Mucosa of descending colon (tissue), 3 donors: ENCODE measurements at regions not wholly inside any gene's neighbourhood (a gene's known extent, or its start where the extent isn't known, plus 50 kb on each side); places are given as distances from the start of the nearest gene placed in this dataset.
"Not testable (repeated sequence)": the region's sequence is repeated elsewhere in the genome, so short reads cannot be mapped to it uniquely, and the experiment has no call there.

Experiments used
- ATAC-seq: fragments of 200-7000 bp; cut with Tn5 transposase; one replicate; pipeline ENCODE4 v1.9.1; 2020; ENCODE audit warnings: mild to moderate bottlenecking, moderate library complexity
- DNase-seq, 3 donors: peaks; one replicate each; pipeline ENCODE4 v3.0.0-alpha.2; 2020
- H3K36me3 ChIP-seq: fragments of 200-600 bp; one replicate; pipeline ENCODE4 v1.8.0; 2021; ENCODE audit warnings: low read depth, mild to moderate bottlenecking
- H3K4me1 ChIP-seq: fragments of 200-600 bp; one replicate; pipeline ENCODE4 v1.8.0; 2021; ENCODE audit warnings: low read depth, mild to moderate bottlenecking
- H3K4me3 ChIP-seq: fragments of 200-600 bp; one replicate; pipeline ENCODE4 v1.8.0; 2021; ENCODE audit warnings: mild to moderate bottlenecking
- H3K9me3 ChIP-seq: fragments of 200-600 bp; one replicate; pipeline ENCODE4 v1.8.0; 2021; ENCODE audit warnings: mild to moderate bottlenecking
- CTCF ChIP-seq: fragments of 200-600 bp; IDR thresholded peaks from one replicate; pipeline ENCODE4 v1.8.0; 2022; ENCODE audit warnings: antibody characterized with exemption, mild to moderate bottlenecking
- intact Hi-C, 2 donors: fragments of 100-400 bp; cut with DNase I in 1 of 2; cut with micrococcal nuclease in 1 of 2; formaldehyde crosslinking; loops; one replicate each; pipeline versions ENCODE4 v1.11.0 to v1.11.1; 2022; cut with DNase I, micrococcal nuclease
- donor health status: DM: no; HTN: no; CAD: no; lungs with moderate emphysema.
- donor health status: DM: no; HTN: no; CAD: no.
- donor health status: DM: no; HTN: yes; CAD: no.

GRCh38 chr9:40935336-40935735, 193.1 kb downstream of the FOXD4L6 start:
- no peak for ATAC-seq
- intact Hi-C loops = no loop called here
- H3K4me1 ChIP-seq = no peaks in the 10 kb centered on the region

GRCh38 chr9:40934480-40934879, 194.0 kb downstream of the FOXD4L6 start:
- intact Hi-C loops, H3K36me3 ChIP-seq, H3K4me3 ChIP-seq, H3K4me1 ChIP-seq, ATAC-seq, DNase-seq: not testable (repeated sequence)
- peaks cover 66% of the 10 kb centered on the region for H3K9me3 ChIP-seq

More at GRCh38 chr9:40935336-40935735, 193.1 kb downstream of the FOXD4L6 start:
- H3K36me3 ChIP-seq = no peaks in the 10 kb centered on the region
- DNase-seq = no peak
- peaks cover 57% of the 10 kb centered on the region for H3K9me3 ChIP-seq
- H3K4me3 ChIP-seq = no peak overlapping the region
- TF ChIP-seq CTCF = no peak

GRCh38 chr9:40930426-40930825, 198.1 kb downstream of the FOXD4L6 start:
- peaks cover 87% of the 10 kb centered on the region for H3K9me3 ChIP-seq
- ATAC-seq, H3K4me1 ChIP-seq, H3K4me3 ChIP-seq, intact Hi-C loops, H3K36me3 ChIP-seq, DNase-seq: not testable (repeated sequence)

GRCh38 chr9:40929488-40929845, 199.0 kb downstream of the FOXD4L6 start:
- intact Hi-C loops, H3K4me1 ChIP-seq, H3K4me3 ChIP-seq, H3K36me3 ChIP-seq, DNase-seq, ATAC-seq: not testable (repeated sequence)
- peaks cover 89% of the 10 kb centered on the region for H3K9me3 ChIP-seq

GRCh38 chr9:40928803-40929487, 199.5 kb downstream of the FOXD4L6 start:
- TF ChIP-seq CTCF = no peak
- DNase-seq (no peak), ATAC-seq (no peak)
- Histone ChIP-seq H3K4me3 (no peak overlapping the region), H3K9me3 (peaks cover 90% of the 10 kb centered on the region), H3K36me3 (no peaks in the 10 kb centered on the region), H3K4me1 (no peaks in the 10 kb centered on the region)
- intact Hi-C loops = no loop called here

- H3K9me3 ChIP-seq = peaks cover 90% of the 10 kb centered on the region
- TF ChIP-seq CTCF = no peak
- DNase-seq = no peak
- H3K4me1 ChIP-seq = no peaks in the 10 kb centered on the region
- H3K36me3 ChIP-seq = no peaks in the 10 kb centered on the region
- intact Hi-C loops = no loop called here
- H3K4me3 ChIP-seq = no peak overlapping the region
- ATAC-seq = no peak
Measured at GRCh38 chr9:40927851-40928802, 200.4 kb downstream of the FOXD4L6 start.

- Histone ChIP-seq H3K36me3 (no peaks in the 10 kb centered on the region), H3K4me1 (no peaks in the 10 kb centered on the region), H3K4me3 (no peak overlapping the region), H3K9me3 (peaks cover 94% of the 10 kb centered on the region)
- DNase-seq = no peak
- no peak for ATAC-seq
- no peak for TF ChIP-seq CTCF
- intact Hi-C loops = no loop called here
Measured at GRCh38 chr9:40927260-40927631, 201.2 kb downstream of the FOXD4L6 start.
